SK-N-SH (cell line): ENCODE measurements at regions not wholly inside any gene's neighbourhood (a gene's known extent, or its start where the extent isn't known, plus 50 kb on each side); places are given as distances from the start of the nearest gene placed in this dataset.

ENCODE experiments used
- CTCF ChIA-PET: fragments of 300-600, 350-600 bp; formaldehyde crosslinking; extraction: SDS; loops from one replicate; lab custom pipeline; 2021; lab: Yijun Ruan, JAX
- POLR2A ChIA-PET: fragments of 350-600 bp; sonication (Branson Sonifier 250); formaldehyde crosslinking; extraction: SDS; loops from one replicate; lab custom pipeline; 2020; ENCODE audit warnings: antibody characterized with exemption, inconsistent platforms; lab: Yijun Ruan, JAX
- DNase-seq: peaks from one replicate; pipeline ENCODE4 v3.0.0; 2012
- H2AFZ ChIP-seq: fragments of 200-600 bp; sonication (generic); 2 replicates; pipeline ENCODE4 v1.8.1; 2016; ENCODE audit warnings: antibody characterized with exemption, mild to moderate bottlenecking, low read depth
- H3F3A ChIP-seq: fragments of 200-600 bp; sonication (generic); replicated peaks from 2 replicates; pipeline ENCODE3; 2016; ENCODE audit warnings: antibody characterized with exemption, mild to moderate bottlenecking; ENCODE audit not compliant: insufficient read depth
- H3K27ac ChIP-seq, 2 experiments: fragments of 200-500 bp in 1 of 2; fragments of 200-600 bp in 1 of 2; sonication (Bioruptor generic) in 1 of 2; sonication (generic), shearing (Covaris generic) in 1 of 2; 2 replicates each; pipeline versions ENCODE4 v1.5.1 to v1.6.1; 2014 to 2016; ENCODE audit warnings: low read depth in 2 of 2, inconsistent platforms in 1 of 2, low read length in 1 of 2, mild to moderate bottlenecking in 1 of 2, mixed read lengths in 1 of 2
- H3K27me3 ChIP-seq: fragments of 200-600 bp; sonication (generic), shearing (Covaris generic); 2 replicates; pipeline ENCODE4 v1.6.1; 2016; ENCODE audit warnings: mixed run types; ENCODE audit not compliant: insufficient read depth
- H3K36me3 ChIP-seq, 2 experiments: fragments of 200-500 bp in 1 of 2; fragments of 200-600 bp in 1 of 2; sonication (Bioruptor generic) in 1 of 2; sonication (generic) in 1 of 2; replicated peaks in 1 of 2; 2 replicates each; pipeline versions ENCODE3 to v1.5.1; 2014 to 2016; ENCODE audit warnings: low read length in 1 of 2, mild to moderate bottlenecking in 1 of 2; ENCODE audit not compliant: insufficient read depth in 2 of 2, control insufficient read depth in 1 of 2
- H3K4me1 ChIP-seq, 2 experiments: fragments of 200-500 bp in 1 of 2; fragments of 200-600 bp in 1 of 2; sonication (Bioruptor generic) in 1 of 2; sonication (generic), shearing (Covaris generic) in 1 of 2; 2 replicates each; pipeline versions ENCODE4 v1.5.1 to v1.6.1; 2014 to 2016; ENCODE audit warnings: low read depth in 1 of 2, low read length in 1 of 2, mixed run types in 1 of 2; ENCODE audit not compliant: insufficient read depth in 2 of 2, control insufficient read depth in 1 of 2
- H3K4me2 ChIP-seq: fragments of 200-600 bp; sonication (generic), shearing (Covaris generic); 2 replicates; pipeline ENCODE4 v1.6.1; 2017; ENCODE audit warnings: mixed run types
- H3K4me3 ChIP-seq, 2 experiments: fragments of 200-500 bp in 1 of 2; fragments of 200-600 bp in 1 of 2; sonication (Bioruptor generic) in 1 of 2; sonication (generic), shearing (Covaris generic) in 1 of 2; 2 replicates each; pipeline versions ENCODE4 v1.5.1 to v1.8.1; 2014 to 2016; ENCODE audit warnings: low read depth in 2 of 2, inconsistent platforms in 1 of 2, low read length in 1 of 2, mild to moderate bottlenecking in 1 of 2, mixed read lengths in 1 of 2, moderate library complexity in 1 of 2
- H3K79me2 ChIP-seq: fragments of 200-600 bp; sonication (generic); 2 replicates; pipeline ENCODE4 v1.8.1; 2017; ENCODE audit warnings: mild to moderate bottlenecking; ENCODE audit not compliant: insufficient read depth
- H3K9ac ChIP-seq: fragments of 200-600 bp; sonication (generic); 2 replicates; pipeline ENCODE4 v1.6.1; 2017; ENCODE audit warnings: mixed run types
- H3K9me2 ChIP-seq: fragments of 200-600 bp; sonication (generic); 2 replicates; pipeline ENCODE4 v1.6.1; 2017; ENCODE audit warnings: mixed run types
- H3K9me3 ChIP-seq: fragments of 200-600 bp; sonication (generic); 2 replicates; pipeline ENCODE4 v1.6.1; 2017; ENCODE audit warnings: mixed run types, mild to moderate bottlenecking, moderate library complexity
- H4K20me1 ChIP-seq: fragments of 200-600 bp; sonication (generic); 2 replicates; pipeline ENCODE4 v1.6.1; 2017; ENCODE audit warnings: mild to moderate bottlenecking, mixed run types; ENCODE audit not compliant: insufficient read depth
- ELF1 ChIP-seq: IDR thresholded peaks from 2 replicates; pipeline ENCODE4 v1.4.0; 2012
- EZH2phosphoT487 ChIP-seq: fragments of 200-600 bp; sonication (generic); IDR thresholded peaks from 2 replicates; pipeline ENCODE4 v1.6.1; 2017; ENCODE audit warnings: low read depth, mixed run types, mild to moderate bottlenecking, antibody characterized with exemption, moderate library complexity, borderline replicate concordance
- FOXJ3 ChIP-seq: sonication (generic); formaldehyde crosslinking; IDR thresholded peaks from 2 replicates; pipeline ENCODE4 v1.5.1; 2020; ENCODE audit warnings: mild to moderate bottlenecking, missing genetic modification reagents
- FOXM1 ChIP-seq: IDR thresholded peaks from 2 replicates; pipeline ENCODE4 v1.4.0; 2012; ENCODE audit warnings: low read depth, mild to moderate bottlenecking
- GABPA ChIP-seq: IDR thresholded peaks from 2 replicates; pipeline ENCODE4 v1.4.0; 2012; ENCODE audit warnings: low read depth, mild to moderate bottlenecking
- GATA2 ChIP-seq: sonication (generic); formaldehyde crosslinking; IDR thresholded peaks from 2 replicates; pipeline ENCODE4 v1.5.0; 2020; ENCODE audit warnings: mild to moderate bottlenecking, missing genetic modification reagents
- JUND ChIP-seq: IDR thresholded peaks from 2 replicates; pipeline ENCODE4 v1.4.0; 2012
- MEF2A ChIP-seq: IDR thresholded peaks from 2 replicates; pipeline ENCODE4 v1.4.0; 2012; ENCODE audit warnings: low read depth, borderline replicate concordance
- NFIC ChIP-seq: IDR thresholded peaks from 2 replicates; pipeline ENCODE4 v1.4.0; 2012; ENCODE audit warnings: borderline replicate concordance
- POLR2AphosphoS5 ChIP-seq: IDR thresholded peaks from 2 replicates; pipeline ENCODE4 v1.6.1; 2012; ENCODE audit warnings: low read depth, low read length
- RAD21 ChIP-seq: IDR thresholded peaks from 2 replicates; pipeline ENCODE4 v1.6.1; 2012; ENCODE audit warnings: mild to moderate bottlenecking, low read length
- RCOR1 ChIP-seq: fragments of 150-350 bp; IDR thresholded peaks from 2 replicates; pipeline ENCODE4 v1.6.1; 2017; ENCODE audit warnings: antibody characterized with exemption, low read length
- RXRA ChIP-seq: IDR thresholded peaks from 2 replicates; pipeline ENCODE4 v1.4.0; 2012; ENCODE audit warnings: low read depth, mild to moderate bottlenecking, borderline replicate concordance
- TCF12 ChIP-seq: IDR thresholded peaks from 2 replicates; pipeline ENCODE4 v1.4.0; 2012
- TEAD4 ChIP-seq: IDR thresholded peaks from 2 replicates; pipeline ENCODE4 v1.4.0; 2012; ENCODE audit warnings: mild to moderate bottlenecking, borderline replicate concordance; ENCODE audit not compliant: insufficient read depth
- WGBS: methylation state at CpG from one replicate; pipeline ENCODE4 v1.1.6; 2017; ENCODE audit warnings: low lambda C conversion rate; 5-methylcytosine and 5-hydroxymethylcytosine counted together
- TF ChIP-seq, protein P1 (sequence below): fragments of 200-600 bp; sonication (generic); IDR thresholded peaks from 2 replicates; pipeline ENCODE4 v1.6.1; 2017; ENCODE audit warnings: antibody characterized with exemption, mild to moderate bottlenecking, moderate library complexity
- TF ChIP-seq, protein P2 (sequence below): IDR thresholded peaks from 2 replicates; pipeline ENCODE4 v1.4.0; 2012; ENCODE audit warnings: low read depth, borderline replicate concordance
- TF ChIP-seq, protein P3 (sequence below): fragments of 150-350 bp; IDR thresholded peaks from 2 replicates; pipeline ENCODE4 v1.6.1; 2017; ENCODE audit warnings: antibody characterized with exemption, low read length, low read depth, borderline replicate concordance
- TF ChIP-seq, protein P4 (sequence below): IDR thresholded peaks from 2 replicates; pipeline ENCODE4 v1.6.1; 2012; ENCODE audit warnings: mild to moderate bottlenecking, low read depth, low read length, moderate library complexity
- TF ChIP-seq, protein P5 (sequence below): fragments of 150-350 bp; IDR thresholded peaks from 2 replicates; pipeline ENCODE4 v1.6.1; 2016; ENCODE audit warnings: mild to moderate bottlenecking, low read depth, low read length

DNA sequence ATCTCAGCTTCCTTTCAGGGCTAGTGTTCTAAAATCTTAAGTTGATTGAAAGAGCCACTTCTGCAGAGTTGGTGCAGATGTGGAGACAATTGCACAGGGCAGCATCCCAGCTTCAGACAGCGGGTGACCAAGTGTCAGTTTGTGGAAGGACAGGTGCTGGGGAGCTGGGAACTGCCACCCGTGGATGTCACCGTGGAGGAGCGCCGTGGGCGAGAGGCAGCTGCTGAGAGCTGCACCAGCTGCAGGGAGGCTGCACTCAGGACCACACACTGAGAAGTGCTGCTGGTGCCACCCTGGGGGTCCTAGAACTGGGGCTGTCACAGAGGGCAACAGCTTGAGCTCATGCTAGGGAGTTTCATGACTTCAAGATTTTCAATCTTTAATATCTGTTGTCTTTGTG is 543.0 kb upstream of the FZD8 start:
- TF ChIP-seq RXRA = no peak
- TF ChIP-seq EZH2phosphoT487 = no peak
- no peak for TF ChIP-seq TEAD4
- no peak for TF ChIP-seq GATA2
- no peak for TF ChIP-seq FOXJ3
- TF ChIP-seq, protein P1, sequence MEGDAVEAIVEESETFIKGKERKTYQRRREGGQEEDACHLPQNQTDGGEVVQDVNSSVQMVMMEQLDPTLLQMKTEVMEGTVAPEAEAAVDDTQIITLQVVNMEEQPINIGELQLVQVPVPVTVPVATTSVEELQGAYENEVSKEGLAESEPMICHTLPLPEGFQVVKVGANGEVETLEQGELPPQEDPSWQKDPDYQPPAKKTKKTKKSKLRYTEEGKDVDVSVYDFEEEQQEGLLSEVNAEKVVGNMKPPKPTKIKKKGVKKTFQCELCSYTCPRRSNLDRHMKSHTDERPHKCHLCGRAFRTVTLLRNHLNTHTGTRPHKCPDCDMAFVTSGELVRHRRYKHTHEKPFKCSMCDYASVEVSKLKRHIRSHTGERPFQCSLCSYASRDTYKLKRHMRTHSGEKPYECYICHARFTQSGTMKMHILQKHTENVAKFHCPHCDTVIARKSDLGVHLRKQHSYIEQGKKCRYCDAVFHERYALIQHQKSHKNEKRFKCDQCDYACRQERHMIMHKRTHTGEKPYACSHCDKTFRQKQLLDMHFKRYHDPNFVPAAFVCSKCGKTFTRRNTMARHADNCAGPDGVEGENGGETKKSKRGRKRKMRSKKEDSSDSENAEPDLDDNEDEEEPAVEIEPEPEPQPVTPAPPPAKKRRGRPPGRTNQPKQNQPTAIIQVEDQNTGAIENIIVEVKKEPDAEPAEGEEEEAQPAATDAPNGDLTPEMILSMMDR = no peak
- TF ChIP-seq ELF1 = no peak
- no peaks in the 10 kb centered on the region for H3K36me3 ChIP-seq
- H3K79me2 ChIP-seq = no peaks in the 10 kb centered on the region
- ChIA-PET POLR2A (no interaction called here), CTCF (no interaction called here)
- no peak overlapping the region for H3K9ac ChIP-seq
- H3F3A ChIP-seq = no peaks in the 10 kb centered on the region
- no peaks in the 10 kb centered on the region for H3K27me3 ChIP-seq
- H4K20me1 ChIP-seq = no peaks in the 10 kb centered on the region
- 89% methylated on average over 6 of the region's 6 CpGs for WGBS
- no peaks in the 10 kb centered on the region for H3K9me3 ChIP-seq
- H3K27ac ChIP-seq = no peak overlapping the region
- no peak overlapping the region for H3K4me3 ChIP-seq
- H3K4me2 ChIP-seq = no peak overlapping the region
- DNase-seq = no peak
- H2AFZ ChIP-seq = no peak overlapping the region
- peaks cover 0 to 18% of the 10 kb centered on the region in 2 experiments; a peak in 3 of 4 replicates for H3K4me1 ChIP-seq
- no peaks in the 10 kb centered on the region for H3K9me2 ChIP-seq

DNA sequence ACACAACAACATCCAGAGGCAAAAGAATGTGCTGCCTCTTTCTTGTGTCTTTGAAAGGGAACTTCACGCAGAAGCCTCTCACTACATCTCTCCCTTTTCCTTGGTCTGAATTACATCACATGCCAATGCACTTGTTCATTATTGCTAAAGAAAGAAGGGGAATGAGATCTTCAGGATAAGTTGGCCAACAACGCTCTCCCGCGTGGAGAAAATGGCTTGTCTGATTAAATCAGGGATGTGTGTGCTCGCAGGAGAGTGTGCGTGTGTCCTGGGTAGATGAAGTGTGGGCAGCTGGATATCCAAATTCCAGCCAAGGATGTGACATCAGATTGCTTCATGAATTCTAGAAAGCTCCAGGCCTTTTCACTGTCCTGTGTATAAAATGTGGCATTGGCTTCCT is 541.6 kb upstream of the FZD8 start:
- ChIA-PET POLR2A (no interaction called here), CTCF (no interaction called here)
- no peak for DNase-seq
- H4K20me1 ChIP-seq = no peaks in the 10 kb centered on the region
- no peaks in the 10 kb centered on the region for H3K9me3 ChIP-seq
- peaks cover 0 to 18% of the 10 kb centered on the region in 2 experiments; a peak in 3 of 4 replicates for H3K4me1 ChIP-seq
- H3F3A ChIP-seq = no peaks in the 10 kb centered on the region
- 80% methylated on average over 6 of the region's 6 CpGs for WGBS
- H2AFZ ChIP-seq = no peak overlapping the region; the same call in 1 of the 2 replicates
- H3K9ac ChIP-seq = no peak overlapping the region
- no peaks in the 10 kb centered on the region for H3K36me3 ChIP-seq
- H3K9me2 ChIP-seq = no peaks in the 10 kb centered on the region
- no peaks in the 10 kb centered on the region for H3K27me3 ChIP-seq
- 0 out of 2 replicates have a peak overlapping the region, but pooled peaks have one; percentile 4 for H3K4me2 ChIP-seq
- H3K27ac ChIP-seq = no peak overlapping the region; a peak in 1 of 4 replicates
- H3K4me3 ChIP-seq = no peak overlapping the region
- no peaks in the 10 kb centered on the region for H3K79me2 ChIP-seq
- TF ChIP-seq POLR2AphosphoS5 = no peak
- TF ChIP-seq, protein P2, sequence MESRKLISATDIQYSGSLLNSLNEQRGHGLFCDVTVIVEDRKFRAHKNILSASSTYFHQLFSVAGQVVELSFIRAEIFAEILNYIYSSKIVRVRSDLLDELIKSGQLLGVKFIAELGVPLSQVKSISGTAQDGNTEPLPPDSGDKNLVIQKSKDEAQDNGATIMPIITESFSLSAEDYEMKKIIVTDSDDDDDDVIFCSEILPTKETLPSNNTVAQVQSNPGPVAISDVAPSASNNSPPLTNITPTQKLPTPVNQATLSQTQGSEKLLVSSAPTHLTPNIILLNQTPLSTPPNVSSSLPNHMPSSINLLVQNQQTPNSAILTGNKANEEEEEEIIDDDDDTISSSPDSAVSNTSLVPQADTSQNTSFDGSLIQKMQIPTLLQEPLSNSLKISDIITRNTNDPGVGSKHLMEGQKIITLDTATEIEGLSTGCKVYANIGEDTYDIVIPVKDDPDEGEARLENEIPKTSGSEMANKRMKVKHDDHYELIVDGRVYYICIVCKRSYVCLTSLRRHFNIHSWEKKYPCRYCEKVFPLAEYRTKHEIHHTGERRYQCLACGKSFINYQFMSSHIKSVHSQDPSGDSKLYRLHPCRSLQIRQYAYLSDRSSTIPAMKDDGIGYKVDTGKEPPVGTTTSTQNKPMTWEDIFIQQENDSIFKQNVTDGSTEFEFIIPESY = no peak
- TF ChIP-seq RAD21 = no peak
- no peak for TF ChIP-seq ELF1
- no peak for TF ChIP-seq MEF2A
- no peak for TF ChIP-seq GABPA
- TF ChIP-seq, protein P3, sequence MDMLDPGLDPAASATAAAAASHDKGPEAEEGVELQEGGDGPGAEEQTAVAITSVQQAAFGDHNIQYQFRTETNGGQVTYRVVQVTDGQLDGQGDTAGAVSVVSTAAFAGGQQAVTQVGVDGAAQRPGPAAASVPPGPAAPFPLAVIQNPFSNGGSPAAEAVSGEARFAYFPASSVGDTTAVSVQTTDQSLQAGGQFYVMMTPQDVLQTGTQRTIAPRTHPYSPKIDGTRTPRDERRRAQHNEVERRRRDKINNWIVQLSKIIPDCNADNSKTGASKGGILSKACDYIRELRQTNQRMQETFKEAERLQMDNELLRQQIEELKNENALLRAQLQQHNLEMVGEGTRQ = no peak
- TF ChIP-seq, protein P4, sequence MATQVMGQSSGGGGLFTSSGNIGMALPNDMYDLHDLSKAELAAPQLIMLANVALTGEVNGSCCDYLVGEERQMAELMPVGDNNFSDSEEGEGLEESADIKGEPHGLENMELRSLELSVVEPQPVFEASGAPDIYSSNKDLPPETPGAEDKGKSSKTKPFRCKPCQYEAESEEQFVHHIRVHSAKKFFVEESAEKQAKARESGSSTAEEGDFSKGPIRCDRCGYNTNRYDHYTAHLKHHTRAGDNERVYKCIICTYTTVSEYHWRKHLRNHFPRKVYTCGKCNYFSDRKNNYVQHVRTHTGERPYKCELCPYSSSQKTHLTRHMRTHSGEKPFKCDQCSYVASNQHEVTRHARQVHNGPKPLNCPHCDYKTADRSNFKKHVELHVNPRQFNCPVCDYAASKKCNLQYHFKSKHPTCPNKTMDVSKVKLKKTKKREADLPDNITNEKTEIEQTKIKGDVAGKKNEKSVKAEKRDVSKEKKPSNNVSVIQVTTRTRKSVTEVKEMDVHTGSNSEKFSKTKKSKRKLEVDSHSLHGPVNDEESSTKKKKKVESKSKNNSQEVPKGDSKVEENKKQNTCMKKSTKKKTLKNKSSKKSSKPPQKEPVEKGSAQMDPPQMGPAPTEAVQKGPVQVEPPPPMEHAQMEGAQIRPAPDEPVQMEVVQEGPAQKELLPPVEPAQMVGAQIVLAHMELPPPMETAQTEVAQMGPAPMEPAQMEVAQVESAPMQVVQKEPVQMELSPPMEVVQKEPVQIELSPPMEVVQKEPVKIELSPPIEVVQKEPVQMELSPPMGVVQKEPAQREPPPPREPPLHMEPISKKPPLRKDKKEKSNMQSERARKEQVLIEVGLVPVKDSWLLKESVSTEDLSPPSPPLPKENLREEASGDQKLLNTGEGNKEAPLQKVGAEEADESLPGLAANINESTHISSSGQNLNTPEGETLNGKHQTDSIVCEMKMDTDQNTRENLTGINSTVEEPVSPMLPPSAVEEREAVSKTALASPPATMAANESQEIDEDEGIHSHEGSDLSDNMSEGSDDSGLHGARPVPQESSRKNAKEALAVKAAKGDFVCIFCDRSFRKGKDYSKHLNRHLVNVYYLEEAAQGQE = no peak
- TF ChIP-seq GATA2 = no peak
- TF ChIP-seq TEAD4 = no peak
- TF ChIP-seq, protein P5, sequence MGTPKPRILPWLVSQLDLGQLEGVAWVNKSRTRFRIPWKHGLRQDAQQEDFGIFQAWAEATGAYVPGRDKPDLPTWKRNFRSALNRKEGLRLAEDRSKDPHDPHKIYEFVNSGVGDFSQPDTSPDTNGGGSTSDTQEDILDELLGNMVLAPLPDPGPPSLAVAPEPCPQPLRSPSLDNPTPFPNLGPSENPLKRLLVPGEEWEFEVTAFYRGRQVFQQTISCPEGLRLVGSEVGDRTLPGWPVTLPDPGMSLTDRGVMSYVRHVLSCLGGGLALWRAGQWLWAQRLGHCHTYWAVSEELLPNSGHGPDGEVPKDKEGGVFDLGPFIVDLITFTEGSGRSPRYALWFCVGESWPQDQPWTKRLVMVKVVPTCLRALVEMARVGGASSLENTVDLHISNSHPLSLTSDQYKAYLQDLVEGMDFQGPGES = no peak
- no peak for TF ChIP-seq NFIC
- no peak for TF ChIP-seq JUND
- no peak for TF ChIP-seq FOXM1
- TF ChIP-seq TCF12 = no peak
- no peak for TF ChIP-seq FOXJ3
- no peak for TF ChIP-seq RCOR1
